Ishikawa (cell line): ENCODE measurements at regions not wholly inside any gene's neighbourhood (a gene's known extent, or its start where the extent isn't known, plus 50 kb on each side); places are given as distances from the start of the nearest gene placed in this dataset.

ENCODE experiments used
- CEBPB ChIP-seq: IDR thresholded peaks from 2 replicates; pipeline ENCODE4 v1.6.1; 2012
- CREB1 ChIP-seq: IDR thresholded peaks from 2 replicates; pipeline ENCODE4 v1.6.1; 2012; ENCODE audit warnings: low read depth
- EGR1 ChIP-seq: IDR thresholded peaks from 2 replicates; pipeline ENCODE4 v1.6.1; 2012
- EP300 ChIP-seq: IDR thresholded peaks from 2 replicates; pipeline ENCODE4 v1.6.1; 2012; ENCODE audit warnings: borderline replicate concordance
- FOXM1 ChIP-seq: IDR thresholded peaks from 2 replicates; pipeline ENCODE4 v1.6.1; 2012; ENCODE audit warnings: low read depth, borderline replicate concordance
- NFIC ChIP-seq: IDR thresholded peaks from 2 replicates; pipeline ENCODE4 v1.6.1; 2012
- RAD21 ChIP-seq: IDR thresholded peaks from 2 replicates; pipeline ENCODE4 v1.6.1; 2012; ENCODE audit warnings: low read depth
- TAF1 ChIP-seq: IDR thresholded peaks from 2 replicates; pipeline ENCODE4 v1.6.1; 2012; ENCODE audit warnings: low read depth, mild to moderate bottlenecking
- TCF12 ChIP-seq: IDR thresholded peaks from 2 replicates; pipeline ENCODE4 v1.6.1; 2012; ENCODE audit warnings: low read depth
- TEAD4 ChIP-seq: IDR thresholded peaks from 2 replicates; pipeline ENCODE4 v1.6.1; 2012
- YY1 ChIP-seq: IDR thresholded peaks from 2 replicates; pipeline ENCODE4 v1.6.1; 2012; ENCODE audit warnings: low read depth
- ZBTB7A ChIP-seq: IDR thresholded peaks from 2 replicates; pipeline ENCODE4 v1.6.1; 2012; ENCODE audit warnings: low read depth
- TF ChIP-seq, protein P1 (sequence below): IDR thresholded peaks from 2 replicates; pipeline ENCODE4 v1.6.1; 2012; ENCODE audit warnings: low read depth, mild to moderate bottlenecking
- TF ChIP-seq, protein P2 (sequence below): IDR thresholded peaks from 2 replicates; pipeline ENCODE4 v1.6.1; 2012
- TF ChIP-seq, protein P3 (sequence below): IDR thresholded peaks from 2 replicates; pipeline ENCODE4 v1.6.1; 2012

DNA sequence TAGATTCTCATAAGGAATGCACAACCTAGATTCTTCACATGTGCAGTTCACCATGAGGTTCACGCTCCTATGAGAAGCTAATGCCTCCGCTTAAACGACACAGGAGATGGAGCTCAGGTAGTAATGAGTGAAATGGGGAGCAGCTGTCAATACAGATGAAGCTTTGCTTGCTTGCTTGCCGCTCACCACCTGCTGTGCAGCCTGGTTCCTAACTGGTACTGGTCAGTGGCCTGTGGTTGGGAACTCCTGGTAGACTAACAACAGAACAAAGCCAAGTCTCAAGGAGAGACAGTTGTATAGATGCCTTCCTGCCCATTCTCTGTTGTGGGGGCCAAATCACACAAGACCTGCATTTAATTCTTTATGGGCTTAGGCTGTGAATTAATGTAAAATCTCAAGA lies 449.2 kb upstream of the TNP1 start:
- TF ChIP-seq EP300, result no peak
- no peak for TF ChIP-seq TEAD4
- TF ChIP-seq NFIC, result no peak
- TF ChIP-seq ZBTB7A, result no peak
- TF ChIP-seq, protein P1, sequence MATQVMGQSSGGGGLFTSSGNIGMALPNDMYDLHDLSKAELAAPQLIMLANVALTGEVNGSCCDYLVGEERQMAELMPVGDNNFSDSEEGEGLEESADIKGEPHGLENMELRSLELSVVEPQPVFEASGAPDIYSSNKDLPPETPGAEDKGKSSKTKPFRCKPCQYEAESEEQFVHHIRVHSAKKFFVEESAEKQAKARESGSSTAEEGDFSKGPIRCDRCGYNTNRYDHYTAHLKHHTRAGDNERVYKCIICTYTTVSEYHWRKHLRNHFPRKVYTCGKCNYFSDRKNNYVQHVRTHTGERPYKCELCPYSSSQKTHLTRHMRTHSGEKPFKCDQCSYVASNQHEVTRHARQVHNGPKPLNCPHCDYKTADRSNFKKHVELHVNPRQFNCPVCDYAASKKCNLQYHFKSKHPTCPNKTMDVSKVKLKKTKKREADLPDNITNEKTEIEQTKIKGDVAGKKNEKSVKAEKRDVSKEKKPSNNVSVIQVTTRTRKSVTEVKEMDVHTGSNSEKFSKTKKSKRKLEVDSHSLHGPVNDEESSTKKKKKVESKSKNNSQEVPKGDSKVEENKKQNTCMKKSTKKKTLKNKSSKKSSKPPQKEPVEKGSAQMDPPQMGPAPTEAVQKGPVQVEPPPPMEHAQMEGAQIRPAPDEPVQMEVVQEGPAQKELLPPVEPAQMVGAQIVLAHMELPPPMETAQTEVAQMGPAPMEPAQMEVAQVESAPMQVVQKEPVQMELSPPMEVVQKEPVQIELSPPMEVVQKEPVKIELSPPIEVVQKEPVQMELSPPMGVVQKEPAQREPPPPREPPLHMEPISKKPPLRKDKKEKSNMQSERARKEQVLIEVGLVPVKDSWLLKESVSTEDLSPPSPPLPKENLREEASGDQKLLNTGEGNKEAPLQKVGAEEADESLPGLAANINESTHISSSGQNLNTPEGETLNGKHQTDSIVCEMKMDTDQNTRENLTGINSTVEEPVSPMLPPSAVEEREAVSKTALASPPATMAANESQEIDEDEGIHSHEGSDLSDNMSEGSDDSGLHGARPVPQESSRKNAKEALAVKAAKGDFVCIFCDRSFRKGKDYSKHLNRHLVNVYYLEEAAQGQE, result no peak
- no peak for TF ChIP-seq TCF12
- no peak for TF ChIP-seq TAF1
- TF ChIP-seq, protein P2, sequence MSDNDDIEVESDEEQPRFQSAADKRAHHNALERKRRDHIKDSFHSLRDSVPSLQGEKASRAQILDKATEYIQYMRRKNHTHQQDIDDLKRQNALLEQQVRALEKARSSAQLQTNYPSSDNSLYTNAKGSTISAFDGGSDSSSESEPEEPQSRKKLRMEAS, result no peak
- no peak for TF ChIP-seq FOXM1
- TF ChIP-seq RAD21, result no peak
- TF ChIP-seq EGR1, result no peak
- TF ChIP-seq CREB1, result no peak

DNA sequence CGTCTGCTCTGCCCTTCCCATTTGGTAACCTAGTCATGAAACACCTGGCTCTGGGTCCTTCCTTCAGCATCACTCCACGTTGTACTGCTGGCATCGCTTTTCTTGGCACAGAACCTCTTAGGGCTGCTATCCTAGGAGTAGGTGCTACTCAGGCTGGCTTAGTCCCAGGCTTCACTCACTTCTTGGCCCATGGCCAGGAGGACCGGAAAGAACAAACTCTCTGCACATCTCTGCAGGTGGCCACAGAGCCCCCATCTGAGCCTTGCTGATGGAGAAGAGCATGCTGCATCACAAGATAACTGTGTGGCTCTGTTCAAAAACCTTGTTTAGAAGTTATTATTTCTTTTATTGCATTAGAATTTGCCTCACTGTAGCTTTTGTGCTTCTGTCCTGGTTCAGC lies 447.2 kb upstream of the TNP1 start:
- no peak for TF ChIP-seq ZBTB7A
- no peak for TF ChIP-seq CEBPB
- TF ChIP-seq, protein P2, result no peak
- TF ChIP-seq NFIC, result peak; percentile 45; the same call in 1 of the 2 replicates

DNA sequence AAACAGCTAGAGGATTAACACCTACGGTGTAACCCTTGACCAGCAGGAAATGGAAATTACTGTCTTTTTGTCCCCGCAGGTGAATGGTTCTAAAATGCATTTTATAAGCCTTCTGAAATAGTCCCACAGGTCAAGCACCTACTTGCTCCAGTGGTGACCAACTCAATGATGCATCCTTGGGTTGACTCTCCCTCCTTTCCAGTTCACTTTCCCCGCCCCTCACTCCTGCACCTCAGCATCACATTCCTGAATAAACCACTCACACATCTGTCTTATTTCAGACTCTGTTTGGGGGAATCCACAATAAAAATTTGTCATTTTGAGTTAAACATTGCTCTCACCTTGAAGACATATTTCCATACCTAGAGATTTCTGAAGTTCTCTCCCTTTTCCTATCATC lies 446.0 kb upstream of the TNP1 start:
- TF ChIP-seq EGR1, result no peak
- no peak for TF ChIP-seq TCF12
- TF ChIP-seq, protein P1, result no peak
- no peak for TF ChIP-seq CEBPB
- TF ChIP-seq, protein P3, sequence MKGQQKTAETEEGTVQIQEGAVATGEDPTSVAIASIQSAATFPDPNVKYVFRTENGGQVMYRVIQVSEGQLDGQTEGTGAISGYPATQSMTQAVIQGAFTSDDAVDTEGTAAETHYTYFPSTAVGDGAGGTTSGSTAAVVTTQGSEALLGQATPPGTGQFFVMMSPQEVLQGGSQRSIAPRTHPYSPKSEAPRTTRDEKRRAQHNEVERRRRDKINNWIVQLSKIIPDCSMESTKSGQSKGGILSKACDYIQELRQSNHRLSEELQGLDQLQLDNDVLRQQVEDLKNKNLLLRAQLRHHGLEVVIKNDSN, result no peak
- no peak for TF ChIP-seq TEAD4
- no peak for TF ChIP-seq CREB1
- no peak for TF ChIP-seq EP300
- no peak for TF ChIP-seq RAD21
- no peak for TF ChIP-seq ZBTB7A
- TF ChIP-seq, protein P2, result no peak
- TF ChIP-seq FOXM1, result no peak
- no peak for TF ChIP-seq YY1
- TF ChIP-seq TAF1, result no peak
- no peak for TF ChIP-seq NFIC

DNA sequence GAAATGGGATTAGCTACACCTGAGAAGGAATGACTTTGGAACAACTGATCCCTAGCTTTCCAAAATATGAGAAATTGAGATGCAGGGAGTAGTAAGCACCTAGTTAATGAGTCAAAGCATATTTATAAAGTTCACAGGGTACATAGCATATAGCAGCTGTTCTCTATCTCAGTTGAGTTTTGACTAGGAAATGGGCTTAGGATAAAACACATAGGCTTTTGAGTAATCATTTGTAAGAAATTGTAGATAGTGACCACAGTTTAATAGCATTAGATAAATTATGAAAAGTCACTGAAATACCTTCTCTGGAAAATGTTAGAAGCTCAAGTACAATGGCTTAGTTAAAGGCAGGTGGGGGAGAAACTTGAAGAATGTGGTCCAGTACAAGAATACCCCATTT lies 444.7 kb upstream of the TNP1 start:
- no peak for TF ChIP-seq TEAD4
- TF ChIP-seq YY1, result no peak
- TF ChIP-seq, protein P1, result no peak
- no peak for TF ChIP-seq TCF12
- no peak for TF ChIP-seq NFIC
- TF ChIP-seq EGR1, result no peak
- no peak for TF ChIP-seq EP300
- no peak for TF ChIP-seq TAF1
- TF ChIP-seq FOXM1, result no peak
- TF ChIP-seq CREB1, result no peak
- TF ChIP-seq RAD21, result no peak
- TF ChIP-seq, protein P2, result no peak
- no peak for TF ChIP-seq ZBTB7A
- no peak for TF ChIP-seq CEBPB
- TF ChIP-seq, protein P3, result no peak
